Upper lobe of left lung (tissue), 6 donors: ENCODE measurements at regions not wholly inside any gene's neighbourhood (a gene's known extent, or its start where the extent isn't known, plus 50 kb on each side); places are given as distances from the start of the nearest gene placed in this dataset.
"Not testable (repeated sequence)": the region's sequence is repeated elsewhere in the genome, so short reads cannot be mapped to it uniquely, and the experiment has no call there.

Source experiments
- ATAC-seq, 2 donors: fragments of 200-7000 bp; cut with Tn5 transposase; one replicate each; pipeline ENCODE4 v1.9.1; 2022; ENCODE audit warnings: mild to moderate bottlenecking in 2 of 2, moderate library complexity in 2 of 2; ENCODE audit not compliant: low FRiP score in 2 of 2
- DNase-seq, 2 donors: peaks; one replicate each; pipeline ENCODE4 v3.0.0-alpha.2; 2019 to 2020
- H3K27ac ChIP-seq, 4 donors: fragments of 200-600 bp; sonication (generic); one replicate each; pipeline ENCODE4 v1.5.1; 2016 to 2019
- H3K27me3 ChIP-seq, 4 donors: fragments of 200-600 bp; sonication (generic); one replicate each; pipeline ENCODE4 v1.5.1; 2017 to 2019
- H3K36me3 ChIP-seq, 4 donors: fragments of 200-600 bp; sonication (generic); one replicate each; pipeline ENCODE4 v1.5.1; 2016 to 2019
- H3K4me1 ChIP-seq, 4 donors: fragments of 200-600 bp; sonication (generic); one replicate each; pipeline ENCODE4 v1.5.1; 2018 to 2019
- H3K4me3 ChIP-seq, 4 donors: fragments of 200-600 bp; sonication (generic); one replicate each; pipeline ENCODE4 v1.5.1; 2017 to 2019; ENCODE audit warnings: mild to moderate bottlenecking in 2 of 4, moderate library complexity in 1 of 4
- H3K9me3 ChIP-seq, 4 donors: fragments of 200-600 bp; sonication (generic); one replicate each; pipeline ENCODE4 v1.5.1; 2018 to 2019
- EP300 ChIP-seq, 4 donors: sonication (generic); formaldehyde crosslinking; IDR thresholded peaks; one replicate each; pipeline ENCODE4 v1.5.1; 2017; ENCODE audit warnings: antibody characterized with exemption in 4 of 4, control low read depth in 2 of 4
- POLR2A ChIP-seq, 4 donors: fragments of 450-650 bp; IDR thresholded peaks; one replicate each; pipeline ENCODE4 v1.5.1; 2016 to 2017; ENCODE audit warnings: antibody characterized with exemption in 4 of 4, mild to moderate bottlenecking in 2 of 4
- POLR2AphosphoS5 ChIP-seq, 2 donors: sonication (generic); formaldehyde crosslinking; IDR thresholded peaks; one replicate each; pipeline ENCODE4 v1.5.1; 2017; ENCODE audit warnings: antibody characterized with exemption in 2 of 2
- WGBS, 2 donors: methylation state at CpG; one replicate each; pipeline ENCODE4 v1.1.5; 2017 to 2018; 5-methylcytosine and 5-hydroxymethylcytosine counted together
- TF ChIP-seq, protein P1 (sequence below), 6 experiments: fragments of 450-650 bp in 4 of 6; fragments of 200-600 bp in 2 of 6; sonication (generic) in 2 of 6; IDR thresholded peaks; one replicate each; pipeline ENCODE4 v1.5.1; 2016 to 2019; ENCODE audit warnings: antibody characterized with exemption in 6 of 6
- donor health status: DM: no; HTN: no; CAD: no; lungs with moderate emphysema.
- donor health status: DM: no; HTN: yes; CAD: no; lungs with severe emphysema.

DNA sequence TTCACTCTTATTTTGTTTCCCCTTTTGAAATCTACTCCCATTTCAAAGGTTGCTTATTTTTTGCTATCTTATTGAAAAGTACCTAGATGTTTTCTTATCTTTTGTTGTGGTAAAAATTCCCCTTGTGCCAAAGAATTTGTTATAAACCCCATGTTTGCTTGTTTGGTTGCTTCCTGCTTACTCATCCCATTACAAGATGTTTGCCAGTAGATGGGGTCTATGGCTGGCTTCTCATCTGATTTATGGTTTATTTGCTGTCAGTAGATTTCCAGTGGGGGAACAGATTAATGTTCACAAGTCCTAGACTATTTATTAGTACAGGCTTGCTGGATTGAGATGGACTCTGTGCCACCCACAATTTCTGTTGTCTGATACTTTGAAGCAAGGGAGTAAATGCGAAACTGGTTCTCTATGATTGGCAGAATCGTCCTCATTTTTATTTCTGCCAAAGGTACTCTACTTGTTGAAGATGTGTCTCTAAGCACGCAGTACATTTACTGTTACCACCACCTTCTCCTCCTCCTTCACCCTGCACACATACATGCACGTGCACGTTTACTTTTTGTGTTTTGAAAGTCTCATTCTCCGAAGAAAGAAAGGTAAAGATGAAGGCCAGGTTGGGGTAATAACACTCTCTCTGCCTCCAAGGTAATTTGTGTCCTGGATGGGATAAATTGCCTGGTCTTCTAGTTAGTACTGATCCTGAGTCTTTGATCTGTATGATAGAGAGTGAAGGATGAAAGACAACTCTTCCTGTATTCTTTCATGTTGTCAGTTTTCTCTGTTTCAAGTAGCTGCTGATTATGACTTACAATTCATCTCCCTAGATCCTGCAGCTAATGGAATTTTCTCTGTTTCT lies 117.2 kb upstream of the ATP2B1 start:
- no peaks in the 10 kb centered on the region for H3K27me3 ChIP-seq
- DNase-seq, result no peak
- WGBS, 2 donors, result 78 to 82% methylated on average over 6 of the region's 6 CpGs

GRCh38 chr12:89824822-89825221 lies 116.2 kb upstream of the ATP2B1 start:
- no peak for ATAC-seq
- Histone ChIP-seq H3K27ac (no peak overlapping the region), H3K9me3 (no peaks in the 10 kb centered on the region), H3K36me3 (no peaks in the 10 kb centered on the region), H3K4me1 (no peaks in the 10 kb centered on the region), H3K4me3 (no peak overlapping the region), H3K27me3 (no peaks in the 10 kb centered on the region)
- no peak for TF ChIP-seq POLR2AphosphoS5 (IDR thresholded peaks at IDR 0.05)
- TF ChIP-seq, protein P1, sequence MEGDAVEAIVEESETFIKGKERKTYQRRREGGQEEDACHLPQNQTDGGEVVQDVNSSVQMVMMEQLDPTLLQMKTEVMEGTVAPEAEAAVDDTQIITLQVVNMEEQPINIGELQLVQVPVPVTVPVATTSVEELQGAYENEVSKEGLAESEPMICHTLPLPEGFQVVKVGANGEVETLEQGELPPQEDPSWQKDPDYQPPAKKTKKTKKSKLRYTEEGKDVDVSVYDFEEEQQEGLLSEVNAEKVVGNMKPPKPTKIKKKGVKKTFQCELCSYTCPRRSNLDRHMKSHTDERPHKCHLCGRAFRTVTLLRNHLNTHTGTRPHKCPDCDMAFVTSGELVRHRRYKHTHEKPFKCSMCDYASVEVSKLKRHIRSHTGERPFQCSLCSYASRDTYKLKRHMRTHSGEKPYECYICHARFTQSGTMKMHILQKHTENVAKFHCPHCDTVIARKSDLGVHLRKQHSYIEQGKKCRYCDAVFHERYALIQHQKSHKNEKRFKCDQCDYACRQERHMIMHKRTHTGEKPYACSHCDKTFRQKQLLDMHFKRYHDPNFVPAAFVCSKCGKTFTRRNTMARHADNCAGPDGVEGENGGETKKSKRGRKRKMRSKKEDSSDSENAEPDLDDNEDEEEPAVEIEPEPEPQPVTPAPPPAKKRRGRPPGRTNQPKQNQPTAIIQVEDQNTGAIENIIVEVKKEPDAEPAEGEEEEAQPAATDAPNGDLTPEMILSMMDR (IDR thresholded peaks at IDR 0.05), result no peak
- TF ChIP-seq EP300 (IDR thresholded peaks at IDR 0.05), result no peak
- no peak for TF ChIP-seq POLR2A (IDR thresholded peaks at IDR 0.05)
- no peak for DNase-seq
- 83 to 90% methylated on average over 2 of the region's 2 CpGs for WGBS, 2 donors

More for the DNA sequence above, 117.2 kb upstream of the ATP2B1 start:
- H3K4me3 ChIP-seq, result no peak overlapping the region
- H3K36me3 ChIP-seq, result no peaks in the 10 kb centered on the region
- H3K4me1 ChIP-seq, result no peaks in the 10 kb centered on the region
- no peak overlapping the region for H3K27ac ChIP-seq
- H3K9me3 ChIP-seq, result no peaks in the 10 kb centered on the region
- no peak for TF ChIP-seq POLR2A (IDR thresholded peaks at IDR 0.05)
- no peak for ATAC-seq

GRCh38 chr12:89822992-89823391 lies 114.4 kb upstream of the ATP2B1 start:
- not testable (repeated sequence) for DNase-seq, H3K4me1 ChIP-seq, ATAC-seq, H3K9me3 ChIP-seq, H3K27ac ChIP-seq, H3K4me3 ChIP-seq, H3K36me3 ChIP-seq, H3K27me3 ChIP-seq
- WGBS, 2 donors, result 98 to 100% methylated on average over 6 of the region's 6 CpGs

- no peaks in the 10 kb centered on the region for H3K4me1 ChIP-seq
- no peak for DNase-seq
- ATAC-seq, result no peak
- H3K9me3 ChIP-seq, result no peaks in the 10 kb centered on the region
- H3K27me3 ChIP-seq, result no peaks in the 10 kb centered on the region
- H3K27ac ChIP-seq, result no peak overlapping the region
- TF ChIP-seq, protein P1 (IDR thresholded peaks at IDR 0.05), result no peak
- TF ChIP-seq EP300 (IDR thresholded peaks at IDR 0.05) (no peak), POLR2A (IDR thresholded peaks at IDR 0.05) (no peak), POLR2AphosphoS5 (IDR thresholded peaks at IDR 0.05) (no peak)
- H3K4me3 ChIP-seq, result no peak overlapping the region
- H3K36me3 ChIP-seq, result no peaks in the 10 kb centered on the region
These were observed 113.3 kb upstream of the ATP2B1 start for GRCh38 chr12:89821896-89822295.

DNA sequence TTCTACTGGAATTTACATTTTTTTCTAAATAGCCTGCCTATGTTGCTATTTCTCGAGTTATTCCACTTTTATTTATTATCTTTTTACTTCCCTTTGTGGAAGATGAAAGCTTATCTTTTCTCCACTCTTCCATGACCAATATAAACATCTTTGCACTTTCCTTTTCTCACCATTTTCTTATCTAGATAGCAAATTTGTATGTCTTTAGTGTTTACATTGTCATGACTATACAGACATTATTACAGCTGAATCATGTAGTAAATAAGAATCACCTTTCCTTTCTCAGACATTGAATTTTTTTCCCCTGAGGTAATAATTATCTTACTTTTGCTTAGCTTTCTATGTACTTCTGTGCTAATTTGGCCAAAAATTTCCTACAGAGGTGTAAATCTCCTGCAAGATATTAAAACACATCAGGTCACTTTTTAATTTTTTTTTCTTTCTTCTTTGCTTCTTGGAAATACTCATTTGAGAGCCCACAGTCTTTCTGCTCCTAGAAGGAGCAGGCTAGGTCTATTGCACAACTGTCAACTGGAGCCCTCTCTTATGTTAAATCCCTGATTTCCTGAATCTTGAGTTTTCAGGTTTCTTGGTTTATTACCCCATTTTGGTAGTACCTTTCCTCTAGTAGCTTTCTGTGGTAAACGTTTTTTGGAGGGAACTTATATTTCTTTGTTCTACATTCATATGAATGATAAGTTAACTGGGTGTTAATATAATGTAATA lies 109.0 kb upstream of the ATP2B1 start:
- WGBS, 2 donors, result 32 to 42% methylated on average over 2 of the region's 2 CpGs

More for the DNA sequence above, 109.0 kb upstream of the ATP2B1 start:
- no peak overlapping the region for H3K27ac ChIP-seq
- TF ChIP-seq POLR2AphosphoS5 (IDR thresholded peaks at IDR 0.05), result no peak
- TF ChIP-seq POLR2A (IDR thresholded peaks at IDR 0.05), result no peak
- TF ChIP-seq, protein P1 (IDR thresholded peaks at IDR 0.05), result no peak
- TF ChIP-seq EP300 (IDR thresholded peaks at IDR 0.05), result no peak
- ATAC-seq (no peak), DNase-seq (no peak)
- H3K9me3 ChIP-seq, result no peaks in the 10 kb centered on the region
- no peaks in the 10 kb centered on the region for H3K4me1 ChIP-seq
- H3K36me3 ChIP-seq, result no peaks in the 10 kb centered on the region
- no peaks in the 10 kb centered on the region for H3K27me3 ChIP-seq
- no peak overlapping the region for H3K4me3 ChIP-seq
